Ovary (tissue), 3 donors: ENCODE measurements at regions not wholly inside any gene's neighbourhood (a gene's known extent, or its start where the extent isn't known, plus 50 kb on each side); places are given as distances from the start of the nearest gene placed in this dataset.

ENCODE experiments used
- EP300 ChIP-seq: sonication (generic); formaldehyde crosslinking; IDR thresholded peaks from one replicate; pipeline ENCODE4 v1.6.1; 2017; ENCODE audit warnings: antibody characterized with exemption
- POLR2A ChIP-seq: fragments of 450-650 bp; IDR thresholded peaks from one replicate; pipeline ENCODE4 v1.6.1; 2017; ENCODE audit warnings: antibody characterized with exemption, mild to moderate bottlenecking, moderate library complexity
- TF ChIP-seq, protein P1 (sequence below), 3 donors: fragments of 450-650 bp in 2 of 3; fragments of 200-600 bp in 1 of 3; IDR thresholded peaks; one replicate each; pipeline versions ENCODE4 v1.5.1 to v1.8.0; 2016 to 2022; ENCODE audit warnings: antibody characterized with exemption in 3 of 3, mild to moderate bottlenecking in 1 of 3
- donor health status: DM: no; HTN: no; CAD: no.

DNA sequence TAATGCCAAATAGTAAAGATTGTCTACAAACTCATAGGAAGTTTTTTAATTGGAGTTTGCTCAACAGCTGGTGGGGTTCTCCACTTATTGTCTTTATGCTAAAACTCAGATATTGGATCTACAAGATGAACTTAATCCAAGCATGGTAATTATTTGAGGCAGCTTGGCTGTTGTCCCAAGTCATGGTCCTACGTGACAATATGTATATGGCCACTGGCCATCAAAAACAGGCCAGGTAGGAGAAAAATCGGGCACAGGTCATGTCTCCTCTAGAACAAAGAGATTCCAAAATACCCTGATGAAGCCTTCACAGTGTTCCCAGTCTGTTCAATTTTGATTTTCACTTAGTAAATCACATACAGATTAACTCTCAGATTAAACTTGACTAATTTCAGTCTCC, 606.4 kb downstream of the TNS3 start:
- TF ChIP-seq, protein P1, sequence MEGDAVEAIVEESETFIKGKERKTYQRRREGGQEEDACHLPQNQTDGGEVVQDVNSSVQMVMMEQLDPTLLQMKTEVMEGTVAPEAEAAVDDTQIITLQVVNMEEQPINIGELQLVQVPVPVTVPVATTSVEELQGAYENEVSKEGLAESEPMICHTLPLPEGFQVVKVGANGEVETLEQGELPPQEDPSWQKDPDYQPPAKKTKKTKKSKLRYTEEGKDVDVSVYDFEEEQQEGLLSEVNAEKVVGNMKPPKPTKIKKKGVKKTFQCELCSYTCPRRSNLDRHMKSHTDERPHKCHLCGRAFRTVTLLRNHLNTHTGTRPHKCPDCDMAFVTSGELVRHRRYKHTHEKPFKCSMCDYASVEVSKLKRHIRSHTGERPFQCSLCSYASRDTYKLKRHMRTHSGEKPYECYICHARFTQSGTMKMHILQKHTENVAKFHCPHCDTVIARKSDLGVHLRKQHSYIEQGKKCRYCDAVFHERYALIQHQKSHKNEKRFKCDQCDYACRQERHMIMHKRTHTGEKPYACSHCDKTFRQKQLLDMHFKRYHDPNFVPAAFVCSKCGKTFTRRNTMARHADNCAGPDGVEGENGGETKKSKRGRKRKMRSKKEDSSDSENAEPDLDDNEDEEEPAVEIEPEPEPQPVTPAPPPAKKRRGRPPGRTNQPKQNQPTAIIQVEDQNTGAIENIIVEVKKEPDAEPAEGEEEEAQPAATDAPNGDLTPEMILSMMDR (IDR thresholded peaks at IDR 0.05): no peak
- TF ChIP-seq EP300 (no peak), POLR2A (no peak)
